ENCODE measurements at regions not wholly inside any gene's neighbourhood (a gene's known extent, or its start where the extent isn't known, plus 50 kb on each side); places are given as distances from the start of the nearest gene placed in this dataset.

DNA sequence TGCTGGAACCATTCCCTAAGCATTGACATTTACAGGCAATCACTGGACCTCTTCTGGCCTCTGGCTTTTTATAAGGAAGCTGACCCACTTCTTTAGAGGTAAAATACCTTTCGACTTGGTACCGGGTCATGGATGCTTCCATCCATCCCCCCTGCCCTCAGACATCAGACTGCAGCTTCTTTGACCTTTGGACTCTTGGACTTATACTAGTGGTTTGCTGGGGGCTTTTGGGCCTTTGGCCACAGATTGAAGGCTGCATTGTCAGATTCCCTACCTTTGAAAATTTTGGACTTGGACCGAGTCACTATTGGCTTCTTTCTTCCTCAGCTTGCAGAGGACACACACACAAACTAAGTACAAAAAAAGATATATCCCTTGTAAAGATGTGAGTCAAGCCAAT, 86.1 kb downstream of the TTC6 start:
- TF ChIP-seq CTCF (IDR thresholded peaks at IDR 0.05; ENCODE audit: insufficient read depth, low read depth, low read length) (no peak), EZH2 (IDR thresholded peaks at IDR 0.05; ENCODE audit: insufficient read depth, low read length) (no peak)

All from astrocyte (in vitro differentiated cells and primary cell).